ENCODE measurements at regions not wholly inside any gene's neighbourhood (a gene's known extent, or its start where the extent isn't known, plus 50 kb on each side); places are given as distances from the start of the nearest gene placed in this dataset.
A peak's percentile ranks its signal among the peaks of the same experiment; 100 is the strongest.

DNA sequence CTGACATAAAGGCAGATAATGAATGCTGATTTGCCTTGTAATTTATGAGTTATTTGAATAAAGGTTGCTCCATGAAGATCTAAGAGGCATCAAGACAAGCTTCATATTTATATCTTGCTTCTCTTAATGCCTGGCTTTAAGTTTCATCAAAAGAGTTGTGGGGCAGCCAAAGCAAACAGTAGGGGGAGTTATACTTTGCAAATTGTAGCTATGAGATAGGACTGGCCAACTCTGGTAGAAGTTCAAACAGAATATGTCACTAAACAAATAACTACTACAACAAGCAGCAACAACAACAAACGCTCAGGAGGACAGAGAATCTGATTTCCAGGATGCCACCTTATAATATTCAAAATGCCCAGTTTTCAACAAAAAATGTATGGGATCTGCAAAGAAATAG lies 69.1 kb upstream of the PLAC1 start:
- TF ChIP-seq POLR2AphosphoS5 (IDR thresholded peaks at IDR 0.05; ENCODE audit: insufficient read depth, low read depth, low read length) (no peak), CTCF (IDR thresholded peaks at IDR 0.05; ENCODE audit: extremely low read depth in 1 of 2, insufficient read depth in 1 of 2, low read depth in 1 of 2, low read length in 2 of 2) (peak in 1 of 2 donors; percentile 14), POLR2A (IDR thresholded peaks at IDR 0.05; ENCODE audit: low read depth, low read length) (no peak)
